ENCODE measurements at regions not wholly inside any gene's neighbourhood (a gene's known extent, or its start where the extent isn't known, plus 50 kb on each side); places are given as distances from the start of the nearest gene placed in this dataset.
"Not testable (repeated sequence)": the region's sequence is repeated elsewhere in the genome, so short reads cannot be mapped to it uniquely, and the experiment has no call there.

- not testable (repeated sequence) for DNase-seq (ENCODE audit: low read depth in 2 of 2)
These were observed 2226.0 kb upstream of the DEFB115 start for GRCh38 chr20:29031262-29031982.

DNA sequence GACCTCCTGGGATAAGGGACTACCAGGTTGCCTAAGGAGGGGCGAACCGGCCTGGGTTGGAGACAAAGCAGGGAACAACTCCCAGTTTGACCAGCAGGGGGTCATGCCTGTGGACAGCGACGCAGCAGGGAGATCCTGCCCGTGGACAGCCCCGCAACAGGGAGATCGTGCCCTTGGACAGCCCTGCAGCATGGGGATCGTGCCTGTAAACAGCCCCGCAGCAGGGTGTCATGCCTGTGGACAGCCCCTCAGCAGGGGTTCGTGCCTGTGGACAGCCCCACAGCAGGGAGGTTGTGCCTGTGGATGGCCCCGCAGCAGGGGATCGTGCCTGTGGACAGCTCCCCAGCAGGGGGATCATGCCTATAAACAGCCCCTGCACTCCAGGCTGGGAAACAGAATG lies 2213.2 kb upstream of the DEFB115 start:
- DNase-seq (ENCODE audit: low read depth in 2 of 2): not testable (repeated sequence)

- not testable (repeated sequence) for DNase-seq (ENCODE audit: low read depth in 2 of 2)
These were observed 2207.4 kb upstream of the DEFB115 start for GRCh38 chr20:29050008-29050606.

GRCh38 chr20:29057866-29058484 lies 2199.5 kb upstream of the DEFB115 start:
- not testable (repeated sequence) for DNase-seq (ENCODE audit: low read depth in 2 of 2)

DNA sequence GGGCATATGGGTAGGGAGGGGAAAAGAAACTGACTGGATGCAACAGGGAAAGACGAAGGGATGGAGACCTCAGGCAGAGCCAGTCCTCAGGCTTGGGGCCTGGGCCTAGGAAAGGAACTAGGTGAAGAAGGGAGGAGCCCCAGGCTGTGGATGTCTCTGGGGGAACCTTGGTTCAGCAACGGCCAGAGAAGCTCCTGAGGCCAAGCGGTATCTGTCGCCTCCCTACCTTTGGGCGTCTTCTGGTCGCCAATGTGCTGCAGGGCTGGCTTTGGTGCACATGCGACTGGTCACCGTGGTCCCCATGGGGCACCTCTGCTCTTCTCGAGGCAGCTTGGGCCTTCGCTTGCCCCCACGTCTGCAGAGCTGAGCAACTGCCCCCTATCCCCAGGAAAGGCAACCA lies 2195.0 kb upstream of the DEFB115 start:
- DNase-seq (ENCODE audit: low read depth in 2 of 2): not testable (repeated sequence)

GRCh38 chr20:29066341-29066740 lies 2191.1 kb upstream of the DEFB115 start:
- DNase-seq (ENCODE audit: low read depth in 2 of 2): not testable (repeated sequence)

DNA sequence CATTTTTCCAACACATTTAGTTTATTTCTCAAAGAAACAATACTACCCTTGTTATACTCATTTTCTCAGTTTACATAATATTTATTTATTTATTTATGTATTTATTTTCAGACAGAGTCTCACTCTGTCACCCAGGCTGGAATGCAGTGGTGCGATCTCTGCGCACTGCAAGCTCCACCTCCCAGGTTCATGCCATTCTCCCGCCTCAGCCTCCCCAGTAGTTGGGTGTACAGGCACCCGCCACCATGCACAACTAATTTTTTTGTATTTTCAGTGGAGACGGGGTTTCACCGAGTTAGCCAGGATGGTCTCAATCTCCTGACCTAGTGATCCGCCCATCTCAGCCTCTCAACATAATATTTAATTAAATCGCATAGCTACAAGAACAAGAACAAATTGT lies 2183.8 kb upstream of the DEFB115 start:
- not testable (repeated sequence) for DNase-seq (ENCODE audit: low read depth in 2 of 2)

GRCh38 chr20:29079769-29080690 lies 2177.4 kb upstream of the DEFB115 start:
- DNase-seq (ENCODE audit: low read depth in 2 of 2): peak in 1 of 2 donors; percentile 14

- not testable (repeated sequence) for DNase-seq (ENCODE audit: low read depth in 2 of 2)
These were observed 2175.8 kb upstream of the DEFB115 start for GRCh38 chr20:29081712-29082111.

DNA sequence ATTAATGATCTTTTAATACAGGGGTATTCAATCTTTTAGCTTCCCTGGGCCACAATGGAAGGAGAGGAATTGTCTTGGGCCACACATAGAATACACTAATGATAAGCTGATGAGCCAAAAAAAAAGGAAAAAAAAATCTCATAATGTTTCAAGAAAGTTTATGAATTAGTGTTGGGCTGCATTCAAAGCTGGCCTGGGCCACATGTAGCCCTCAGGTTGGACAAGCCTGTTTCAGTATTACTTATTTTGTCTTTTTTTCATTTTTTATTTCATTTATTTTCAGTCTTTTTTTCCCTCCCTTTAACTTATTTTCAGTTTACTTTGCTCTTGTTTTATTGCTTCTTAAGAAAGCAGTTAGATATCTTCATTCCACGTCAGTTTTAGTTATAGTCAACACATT lies 2171.8 kb upstream of the DEFB115 start:
- no peak for DNase-seq (ENCODE audit: low read depth in 2 of 2)

GRCh38 chr20:29086145-29086718 lies 2171.2 kb upstream of the DEFB115 start:
- not testable (repeated sequence) for DNase-seq (ENCODE audit: low read depth in 2 of 2)

DNA sequence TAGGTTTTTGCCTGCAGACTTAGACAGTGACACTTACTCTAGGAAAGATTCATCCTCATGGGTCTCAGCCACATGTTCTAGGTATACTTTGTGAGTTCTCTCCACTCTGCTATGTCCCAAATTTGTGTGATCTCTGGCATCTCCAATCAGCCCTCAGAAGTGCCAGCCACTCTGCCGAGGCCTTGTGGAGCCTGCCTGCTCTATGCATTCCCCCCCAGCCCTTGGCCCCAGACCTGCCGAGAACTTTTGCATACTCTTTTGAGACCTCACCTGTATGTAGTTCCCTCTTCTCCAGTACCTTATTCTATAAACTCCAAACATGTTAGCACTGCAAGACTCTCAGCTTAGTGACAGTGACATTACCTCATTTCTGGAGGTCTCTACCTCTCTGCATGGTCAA lies 2170.5 kb upstream of the DEFB115 start:
- no peak for DNase-seq (ENCODE audit: low read depth in 2 of 2)

DNA sequence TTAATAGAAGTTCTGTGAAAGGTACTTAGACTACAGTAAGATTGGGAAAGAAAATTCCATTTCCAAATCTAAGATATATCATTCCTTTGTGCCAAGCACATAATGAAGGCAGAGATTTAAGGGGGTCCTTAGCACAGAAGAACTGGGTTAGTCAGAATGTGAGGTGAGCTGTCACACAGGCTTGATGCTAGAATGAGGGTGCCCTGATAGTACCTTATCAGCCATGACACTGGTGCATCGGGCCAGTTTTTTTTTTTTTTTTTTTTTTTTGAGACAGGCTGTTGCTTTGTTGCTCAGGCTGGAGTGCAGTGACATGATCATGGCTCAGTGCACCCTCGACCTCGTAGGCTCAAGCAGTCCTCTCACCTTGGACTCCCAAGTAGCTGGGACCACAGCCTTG lies 2169.6 kb upstream of the DEFB115 start:
- DNase-seq (ENCODE audit: low read depth in 2 of 2): not testable (repeated sequence)

DNA sequence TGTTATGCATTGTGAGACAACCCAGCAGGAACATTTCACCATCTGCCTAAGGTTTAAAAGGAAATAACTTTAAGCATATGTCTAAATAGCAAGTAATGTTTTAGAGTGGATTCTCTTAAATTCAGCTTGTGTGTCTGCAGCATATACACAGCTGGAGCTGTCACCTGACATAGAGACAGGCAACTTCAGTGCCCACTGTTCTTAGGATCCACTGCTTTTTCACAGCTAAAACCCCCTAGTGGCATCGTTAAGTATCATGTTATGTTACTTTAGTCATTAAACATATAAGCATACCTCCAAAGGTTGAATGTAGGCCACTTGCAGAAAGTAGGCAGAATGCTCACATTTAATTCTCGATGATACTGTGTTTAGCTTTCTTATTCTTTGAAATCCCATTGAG lies 2169.0 kb upstream of the DEFB115 start:
- DNase-seq (ENCODE audit: low read depth in 2 of 2): not testable (repeated sequence)

DNA sequence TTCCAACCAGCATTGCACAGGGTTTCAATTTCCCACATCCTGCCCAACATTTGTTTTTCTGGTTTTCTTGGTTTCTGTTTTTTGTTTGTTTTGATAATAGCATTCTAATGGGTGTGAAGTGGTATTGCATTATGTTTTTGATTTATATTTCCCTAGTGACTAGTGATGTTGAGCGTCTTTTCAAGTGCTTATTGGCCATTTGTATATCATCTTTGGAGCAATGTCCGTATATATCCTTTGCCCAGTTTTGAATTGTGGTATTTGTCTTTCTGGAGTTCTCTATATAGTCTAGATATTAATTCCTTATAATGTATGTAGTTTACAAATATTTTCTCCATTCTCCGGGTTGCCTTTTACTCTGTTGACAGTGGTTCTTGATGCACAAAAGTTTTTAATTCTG lies 2168.1 kb upstream of the DEFB115 start:
- DNase-seq (ENCODE audit: low read depth in 2 of 2): not testable (repeated sequence)

DNA sequence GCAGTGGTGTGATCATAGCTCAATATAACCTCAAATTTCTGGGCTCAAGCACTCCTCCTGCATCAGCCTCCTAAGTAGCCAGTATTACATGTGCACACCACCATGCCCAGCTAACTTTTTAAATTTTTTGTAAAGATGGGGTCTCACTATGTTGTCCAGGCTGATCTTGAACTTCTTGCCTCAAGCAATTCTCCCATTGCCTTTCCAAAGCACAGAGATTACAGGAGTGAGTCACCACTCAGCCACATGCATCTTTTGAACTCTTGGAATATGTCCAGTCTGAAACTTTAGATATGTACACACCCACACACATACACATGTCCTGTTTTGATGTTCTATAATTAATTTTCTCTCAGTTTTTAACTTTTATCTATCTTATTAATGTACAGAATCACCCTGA lies 2163.5 kb upstream of the DEFB115 start:
- not testable (repeated sequence) for DNase-seq (ENCODE audit: low read depth in 2 of 2)

- DNase-seq (ENCODE audit: low read depth in 2 of 2): not testable (repeated sequence)
These were observed 2160.8 kb upstream of the DEFB115 start for GRCh38 chr20:29096695-29097094.

DNA sequence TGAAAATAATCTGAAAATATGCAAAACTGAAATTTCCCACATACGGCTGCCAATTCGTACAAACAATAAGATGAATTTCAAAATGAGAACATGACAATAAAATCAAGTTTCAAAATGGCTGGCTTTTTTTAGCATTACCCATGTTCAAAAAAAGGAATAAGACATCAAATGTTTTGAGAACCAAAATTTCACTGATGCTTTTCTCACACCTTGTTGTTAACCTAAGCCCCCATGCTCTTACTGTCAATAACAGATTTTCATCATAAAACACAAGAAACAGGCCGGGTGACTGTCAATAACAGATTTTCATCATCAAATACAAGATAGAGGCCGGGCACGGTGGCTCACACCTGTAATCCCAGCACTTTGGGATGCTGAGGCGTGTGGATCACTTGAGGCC lies 2149.6 kb upstream of the DEFB115 start:
- not testable (repeated sequence) for DNase-seq (ENCODE audit: low read depth in 2 of 2)

DNA sequence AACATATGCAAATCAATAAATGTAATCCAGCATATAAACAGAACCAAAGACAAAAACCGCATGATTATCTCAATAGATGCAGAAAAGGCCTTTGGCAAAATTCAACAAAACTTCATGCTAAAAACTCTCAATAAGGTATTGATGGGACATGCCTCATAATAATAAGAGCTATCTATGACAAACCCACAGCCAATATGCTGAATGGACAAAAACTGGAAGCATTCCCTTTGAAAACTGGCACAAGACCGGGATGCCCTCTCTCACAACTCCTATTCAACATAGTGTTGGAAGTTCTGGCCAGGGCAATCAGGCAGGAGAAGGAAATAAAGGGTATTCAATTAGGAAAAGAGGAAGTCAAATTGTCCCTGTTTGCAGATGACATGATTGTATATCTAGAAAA lies 2148.1 kb upstream of the DEFB115 start:
- not testable (repeated sequence) for DNase-seq (ENCODE audit: low read depth in 2 of 2)

- not testable (repeated sequence) for DNase-seq (ENCODE audit: low read depth in 2 of 2)
These were observed 2142.4 kb upstream of the DEFB115 start for GRCh38 chr20:29115097-29115496.

DNA sequence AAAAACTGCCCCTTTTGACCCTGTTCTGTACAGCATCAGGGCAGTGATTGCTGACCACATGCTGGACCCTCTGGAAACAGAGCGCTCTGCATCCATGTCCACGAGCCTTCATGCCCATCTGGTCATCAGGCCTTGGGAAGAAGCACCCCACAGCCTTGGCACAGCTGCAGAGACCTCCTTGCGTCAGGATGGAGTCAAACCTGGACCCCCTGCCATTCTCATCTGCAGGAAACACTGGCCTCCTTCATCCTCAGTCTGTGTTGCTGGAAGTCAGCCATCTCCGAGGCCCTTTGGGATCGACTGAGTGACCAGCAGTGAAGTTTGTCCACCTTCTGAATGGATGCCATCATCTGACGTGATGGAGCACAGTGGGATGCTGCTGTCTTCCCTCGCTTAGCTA lies 2138.3 kb upstream of the DEFB115 start:
- no peak for DNase-seq (ENCODE audit: low read depth in 2 of 2)

All from stimulated activated CD4-positive, alpha-beta T cell treated with anti-CD3 and anti-CD28 coated beads, Interleukin-1b, Interleukin-23, amount 100 ng/mL, for 4 hours (primary cell).